Tibial nerve (tissue), 4 donors: ENCODE measurements at regions not wholly inside any gene's neighbourhood (a gene's known extent, or its start where the extent isn't known, plus 50 kb on each side); places are given as distances from the start of the nearest gene placed in this dataset.
"Not testable (repeated sequence)": the region's sequence is repeated elsewhere in the genome, so short reads cannot be mapped to it uniquely, and the experiment has no call there.

Experiments
- DNase-seq, 2 donors: peaks; one replicate each; pipeline ENCODE4 v3.0.0-alpha.2; 2019; ENCODE audit warnings: low spot score in 2 of 2
- H3K27ac ChIP-seq, 4 donors: fragments of 200-600 bp; sonication (generic) in 3 of 4; one replicate each; pipeline ENCODE4 v1.5.1; 2017 to 2019; ENCODE audit warnings: mild to moderate bottlenecking in 1 of 4
- H3K27me3 ChIP-seq, 2 donors: fragments of 200-600 bp; sonication (generic) in 1 of 2; one replicate each; pipeline versions ENCODE4 v1.5.1 to v1.6.0; 2017 to 2019
- H3K36me3 ChIP-seq, 3 donors: fragments of 200-600 bp; sonication (generic); one replicate each; pipeline ENCODE4 v1.5.1; 2018 to 2019
- H3K4me1 ChIP-seq, 4 donors: fragments of 200-600 bp; sonication (generic) in 3 of 4; one replicate each; pipeline ENCODE4 v1.5.1; 2017 to 2019
- H3K4me3 ChIP-seq, 4 donors: fragments of 200-600 bp; sonication (generic) in 3 of 4; one replicate each; pipeline ENCODE4 v1.5.1; 2017 to 2019; ENCODE audit warnings: mild to moderate bottlenecking in 1 of 4, moderate library complexity in 1 of 4
- H3K9me3 ChIP-seq, 4 donors: fragments of 200-600 bp; sonication (generic) in 3 of 4; one replicate each; pipeline ENCODE4 v1.5.1; 2017 to 2019
- CTCF ChIP-seq, 5 experiments: fragments of 200-600 bp in 3 of 5; fragments of 450-650 bp in 2 of 5; sonication (generic) in 3 of 5; IDR thresholded peaks; one replicate each; pipeline ENCODE4 v1.5.1; 2016 to 2019; ENCODE audit warnings: antibody characterized with exemption in 5 of 5, mild to moderate bottlenecking in 3 of 5, moderate library complexity in 2 of 5
- EP300 ChIP-seq, 2 donors: sonication (generic); formaldehyde crosslinking; IDR thresholded peaks; one replicate each; pipeline ENCODE4 v1.6.1; 2017; ENCODE audit warnings: antibody characterized with exemption in 2 of 2, mild to moderate bottlenecking in 1 of 2
- POLR2A ChIP-seq, 2 donors: fragments of 450-650 bp; IDR thresholded peaks; one replicate each; pipeline ENCODE4 v1.6.1; 2017; ENCODE audit warnings: antibody characterized with exemption in 2 of 2, mild to moderate bottlenecking in 2 of 2, moderate library complexity in 2 of 2
- WGBS, 2 donors: methylation state at CpG; one replicate each; pipeline ENCODE4 v1.1.5; 2018; 5-methylcytosine and 5-hydroxymethylcytosine counted together

- H3K36me3 ChIP-seq: no peaks in the 10 kb centered on the region
- H3K27me3 ChIP-seq: no peaks in the 10 kb centered on the region
- DNase-seq: no peak
- H3K9me3 ChIP-seq: no peaks in the 10 kb centered on the region
- no peak for TF ChIP-seq POLR2A (IDR thresholded peaks at IDR 0.05)
- TF ChIP-seq CTCF (IDR thresholded peaks at IDR 0.05): no peak
- TF ChIP-seq EP300 (IDR thresholded peaks at IDR 0.05): no peak
- no peak overlapping the region for H3K27ac ChIP-seq
- H3K4me3 ChIP-seq: no peak overlapping the region
- no peaks in the 10 kb centered on the region for H3K4me1 ChIP-seq
- 52 to 62% methylated on average over 1 of the region's 1 CpG for WGBS, 2 donors
Observed at GRCh38 chr16:35605921-35606320, 2146.5 kb downstream of the TP53TG3F start.

- not testable (repeated sequence) for DNase-seq, H3K36me3 ChIP-seq, H3K27ac ChIP-seq, H3K4me3 ChIP-seq, H3K4me1 ChIP-seq, H3K27me3 ChIP-seq
- 51 to 58% methylated on average over 2 of the region's 2 CpGs for WGBS, 2 donors
- peaks cover 0 to 37% (median 11%) of the 10 kb centered on the region in 4 donors for H3K9me3 ChIP-seq
Observed at GRCh38 chr16:35614883-35615282, 2155.5 kb downstream of the TP53TG3F start.

- not testable (repeated sequence) for DNase-seq, H3K27me3 ChIP-seq, H3K4me1 ChIP-seq, H3K4me3 ChIP-seq, H3K36me3 ChIP-seq, H3K27ac ChIP-seq
- H3K9me3 ChIP-seq: peaks cover 0 to 43% (median 11%) of the 10 kb centered on the region in 4 donors
Observed at GRCh38 chr16:35619176-35619575, 2159.8 kb downstream of the TP53TG3F start.

- H3K4me3 ChIP-seq: no peak overlapping the region
- H3K9me3 ChIP-seq: peaks cover 0 to 18% (median 0%) of the 10 kb centered on the region in 4 donors
- no peak for TF ChIP-seq EP300 (IDR thresholded peaks at IDR 0.05)
- TF ChIP-seq POLR2A (IDR thresholded peaks at IDR 0.05): no peak
- no peak for TF ChIP-seq CTCF (IDR thresholded peaks at IDR 0.05)
- WGBS, 2 donors: 56 to 68% methylated on average over 1 of the region's 1 CpG
- H3K27me3 ChIP-seq: no peaks in the 10 kb centered on the region
- H3K4me1 ChIP-seq: no peaks in the 10 kb centered on the region
- H3K36me3 ChIP-seq: no peaks in the 10 kb centered on the region
- no peak overlapping the region for H3K27ac ChIP-seq
- DNase-seq: no peak
Observed at GRCh38 chr16:35626041-35626440, 2166.6 kb downstream of the TP53TG3F start.

- TF ChIP-seq EP300 (IDR thresholded peaks at IDR 0.05) (no peak), CTCF (IDR thresholded peaks at IDR 0.05) (no peak), POLR2A (IDR thresholded peaks at IDR 0.05) (no peak)
- DNase-seq: no peak
- no peaks in the 10 kb centered on the region for H3K36me3 ChIP-seq
- no peaks in the 10 kb centered on the region for H3K4me1 ChIP-seq
- no peaks in the 10 kb centered on the region for H3K27me3 ChIP-seq
- no peak overlapping the region for H3K27ac ChIP-seq
- 60 to 72% methylated on average over 3 of the region's 3 CpGs for WGBS, 2 donors
- peaks cover 0 to 17% (median 0%) of the 10 kb centered on the region in 4 donors for H3K9me3 ChIP-seq
- H3K4me3 ChIP-seq: no peak overlapping the region
Observed at GRCh38 chr16:35628976-35629375, 2169.6 kb downstream of the TP53TG3F start.

GRCh38 chr16:35631261-35631945, 2172.0 kb downstream of the TP53TG3F start:
- DNase-seq: no peak
- WGBS, 2 donors: 33 to 38% methylated on average over 2 of the region's 2 CpGs
- TF ChIP-seq EP300 (IDR thresholded peaks at IDR 0.05): no peak
- no peak for TF ChIP-seq POLR2A (IDR thresholded peaks at IDR 0.05)
- no peak for TF ChIP-seq CTCF (IDR thresholded peaks at IDR 0.05)
- H3K27me3 ChIP-seq: no peaks in the 10 kb centered on the region
- no peak overlapping the region for H3K4me3 ChIP-seq
- no peaks in the 10 kb centered on the region for H3K36me3 ChIP-seq
- no peak overlapping the region for H3K27ac ChIP-seq
- peaks cover 0 to 15% (median 0%) of the 10 kb centered on the region in 4 donors for H3K9me3 ChIP-seq
- H3K4me1 ChIP-seq: no peaks in the 10 kb centered on the region
